Breast epithelium (tissue), 4 donors: ENCODE measurements at regions not wholly inside any gene's neighbourhood (a gene's known extent, or its start where the extent isn't known, plus 50 kb on each side); places are given as distances from the start of the nearest gene placed in this dataset.

ENCODE experiments used
- DNase-seq, 2 donors: peaks; one replicate each; pipeline ENCODE4 v3.0.0-alpha.2; 2019; ENCODE audit warnings: low spot score in 2 of 2
- H3K27ac ChIP-seq, 2 donors: fragments of 200-600 bp; sonication (generic) in 1 of 2; one replicate each; pipeline ENCODE4 v1.5.1; 2016 to 2019; ENCODE audit warnings: mild to moderate bottlenecking in 1 of 2
- H3K27me3 ChIP-seq, 2 donors: fragments of 200-600 bp; sonication (generic) in 1 of 2; one replicate each; pipeline versions ENCODE4 v1.5.1 to v1.6.0; 2017 to 2019; ENCODE audit warnings: control low read depth in 1 of 2, mild to moderate bottlenecking in 1 of 2
- H3K36me3 ChIP-seq: fragments of 200-600 bp; one replicate; pipeline ENCODE4 v1.5.1; 2019
- H3K4me1 ChIP-seq, 2 donors: fragments of 200-600 bp; sonication (generic); one replicate each; pipeline ENCODE4 v1.5.1; 2016 to 2019; ENCODE audit warnings: control low read depth in 1 of 2
- H3K4me3 ChIP-seq, 3 donors: fragments of 200-600 bp; sonication (generic); 1 replicate in 2 of 3; 2 replicates in 1 of 3; pipeline ENCODE4 v1.5.1; 2016 to 2019; ENCODE audit warnings: mild to moderate bottlenecking in 3 of 3, moderate library complexity in 2 of 3
- H3K9me3 ChIP-seq, 2 donors: fragments of 200-600 bp; sonication (generic) in 1 of 2; one replicate each; pipeline ENCODE4 v1.5.1; 2016 to 2019; ENCODE audit warnings: control low read depth in 1 of 2
- POLR2A ChIP-seq: fragments of 450-650 bp; IDR thresholded peaks from one replicate; pipeline ENCODE4 v1.6.1; 2016; ENCODE audit warnings: antibody characterized with exemption, mild to moderate bottlenecking, moderate library complexity
- POLR2AphosphoS5 ChIP-seq, 3 donors: sonication (generic); formaldehyde crosslinking; IDR thresholded peaks; one replicate each; pipeline ENCODE4 v1.6.1; 2017; ENCODE audit warnings: antibody characterized with exemption in 3 of 3
- intact Hi-C: fragments of 100-400 bp; cut with DNase I; formaldehyde crosslinking; loops from one replicate; pipeline ENCODE4 v1.15.1; 2023; ENCODE audit warnings: low total_unique reads
- TF ChIP-seq, protein P1 (sequence below), 3 donors: fragments of 450-650 bp; IDR thresholded peaks; one replicate each; pipeline ENCODE4 v1.5.1; 2016 to 2017; ENCODE audit warnings: antibody characterized with exemption in 3 of 3, mild to moderate bottlenecking in 3 of 3, moderate library complexity in 3 of 3

DNA sequence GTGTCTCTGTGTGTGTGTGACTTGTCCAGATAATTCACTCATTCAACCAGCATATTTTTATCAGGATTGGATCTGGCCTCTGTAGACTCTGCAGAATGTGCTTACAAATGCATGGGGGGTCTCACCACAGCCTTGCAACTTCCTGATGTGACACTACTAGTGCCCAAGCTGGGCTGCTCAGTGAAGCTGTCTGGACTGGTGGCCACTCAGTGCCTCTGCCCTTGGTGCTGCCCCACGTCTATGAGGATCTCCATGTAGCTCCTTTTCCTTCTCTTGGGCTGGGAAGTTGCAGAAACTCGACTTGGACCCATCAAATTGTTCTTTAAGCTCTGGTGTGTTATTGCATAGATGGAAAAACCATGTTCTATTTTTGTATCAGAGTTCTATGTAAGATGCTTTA lies 75.8 kb downstream of the NRN1 start:
- TF ChIP-seq, protein P1, sequence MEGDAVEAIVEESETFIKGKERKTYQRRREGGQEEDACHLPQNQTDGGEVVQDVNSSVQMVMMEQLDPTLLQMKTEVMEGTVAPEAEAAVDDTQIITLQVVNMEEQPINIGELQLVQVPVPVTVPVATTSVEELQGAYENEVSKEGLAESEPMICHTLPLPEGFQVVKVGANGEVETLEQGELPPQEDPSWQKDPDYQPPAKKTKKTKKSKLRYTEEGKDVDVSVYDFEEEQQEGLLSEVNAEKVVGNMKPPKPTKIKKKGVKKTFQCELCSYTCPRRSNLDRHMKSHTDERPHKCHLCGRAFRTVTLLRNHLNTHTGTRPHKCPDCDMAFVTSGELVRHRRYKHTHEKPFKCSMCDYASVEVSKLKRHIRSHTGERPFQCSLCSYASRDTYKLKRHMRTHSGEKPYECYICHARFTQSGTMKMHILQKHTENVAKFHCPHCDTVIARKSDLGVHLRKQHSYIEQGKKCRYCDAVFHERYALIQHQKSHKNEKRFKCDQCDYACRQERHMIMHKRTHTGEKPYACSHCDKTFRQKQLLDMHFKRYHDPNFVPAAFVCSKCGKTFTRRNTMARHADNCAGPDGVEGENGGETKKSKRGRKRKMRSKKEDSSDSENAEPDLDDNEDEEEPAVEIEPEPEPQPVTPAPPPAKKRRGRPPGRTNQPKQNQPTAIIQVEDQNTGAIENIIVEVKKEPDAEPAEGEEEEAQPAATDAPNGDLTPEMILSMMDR (IDR thresholded peaks at IDR 0.05), result no peak
- no peak for TF ChIP-seq POLR2AphosphoS5 (IDR thresholded peaks at IDR 0.05)
- TF ChIP-seq POLR2A, result no peak

GRCh38 chr6:5930143-5930770 lies 76.5 kb downstream of the NRN1 start:
- DNase-seq, result no peak
- Histone ChIP-seq H3K9me3 (peaks cover 6 to 9% of the 10 kb centered on the region in 2 donors), H3K4me1 (no peaks in the 10 kb centered on the region), H3K4me3 (no peak overlapping the region), H3K27me3 (no peaks in the 10 kb centered on the region), H3K36me3 (no peaks in the 10 kb centered on the region), H3K27ac (no peak overlapping the region)
- TF ChIP-seq POLR2AphosphoS5 (IDR thresholded peaks at IDR 0.05) (no peak), POLR2A (no peak)
- intact Hi-C loops, result no loop called here

More for the DNA sequence above, 75.8 kb downstream of the NRN1 start:
- Histone ChIP-seq H3K36me3 (no peaks in the 10 kb centered on the region), H3K27me3 (no peaks in the 10 kb centered on the region), H3K27ac (no peak overlapping the region), H3K4me3 (no peak overlapping the region), H3K4me1 (no peaks in the 10 kb centered on the region), H3K9me3 (peaks cover 6 to 9% of the 10 kb centered on the region in 2 donors)
- intact Hi-C loops, result no loop called here
- no peak for DNase-seq

GRCh38 chr6:5923840-5924239 lies 82.9 kb downstream of the NRN1 start:
- intact Hi-C loops, result no loop called here
- DNase-seq, result no peak
- Histone ChIP-seq H3K27ac (no peak overlapping the region), H3K4me3 (no peak overlapping the region), H3K36me3 (no peaks in the 10 kb centered on the region), H3K4me1 (no peaks in the 10 kb centered on the region), H3K9me3 (peaks cover 0 to 3% of the 10 kb centered on the region in 2 donors), H3K27me3 (no peaks in the 10 kb centered on the region)
- TF ChIP-seq POLR2A, result no peak
- TF ChIP-seq, protein P1 (IDR thresholded peaks at IDR 0.05), result no peak

DNA sequence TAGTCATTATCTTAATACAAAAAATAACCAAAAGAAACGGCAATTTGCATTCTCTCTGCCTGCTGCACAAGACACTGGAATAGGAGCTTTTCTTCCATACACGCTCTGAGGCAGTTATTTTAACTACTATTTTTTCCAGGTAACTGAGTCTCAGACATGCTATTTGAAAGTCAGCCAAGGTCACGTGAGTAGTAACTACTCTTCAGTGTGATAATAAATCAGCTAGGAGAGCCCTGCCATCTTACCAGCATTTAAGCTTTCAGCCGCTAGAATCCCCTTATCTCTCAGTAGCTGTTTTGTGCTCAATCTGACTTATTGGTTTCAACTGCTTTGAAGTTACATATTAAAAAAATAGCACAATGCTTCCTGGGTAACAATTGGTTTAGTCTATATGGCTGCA lies 84.5 kb downstream of the NRN1 start:
- intact Hi-C loops, result no loop called here
- H3K36me3 ChIP-seq, result no peaks in the 10 kb centered on the region
- TF ChIP-seq, protein P1 (IDR thresholded peaks at IDR 0.05), result no peak
- TF ChIP-seq POLR2AphosphoS5 (IDR thresholded peaks at IDR 0.05) (no peak), POLR2A (no peak)
- H3K9me3 ChIP-seq, result peaks cover 0 to 3% of the 10 kb centered on the region in 2 donors
- no peak overlapping the region for H3K27ac ChIP-seq
- H3K4me3 ChIP-seq, result no peak overlapping the region
- DNase-seq, result no peak
- H3K27me3 ChIP-seq, result no peaks in the 10 kb centered on the region
- no peaks in the 10 kb centered on the region for H3K4me1 ChIP-seq

GRCh38 chr6:5909721-5910120 lies 97.0 kb downstream of the NRN1 start:
- TF ChIP-seq POLR2A (no peak), POLR2AphosphoS5 (IDR thresholded peaks at IDR 0.05) (no peak)
- TF ChIP-seq, protein P1 (IDR thresholded peaks at IDR 0.05), result no peak
- intact Hi-C loops, result no loop called here
- no peaks in the 10 kb centered on the region for H3K9me3 ChIP-seq
- H3K36me3 ChIP-seq, result no peaks in the 10 kb centered on the region
- H3K4me3 ChIP-seq, result no peak overlapping the region
- no peaks in the 10 kb centered on the region for H3K4me1 ChIP-seq
- DNase-seq, result no peak
- no peaks in the 10 kb centered on the region for H3K27me3 ChIP-seq
- no peak overlapping the region for H3K27ac ChIP-seq

- H3K4me1 ChIP-seq, result no peaks in the 10 kb centered on the region
- no peaks in the 10 kb centered on the region for H3K36me3 ChIP-seq
- H3K27me3 ChIP-seq, result no peaks in the 10 kb centered on the region
- no peak overlapping the region for H3K27ac ChIP-seq
- intact Hi-C loops, result no loop called here
- DNase-seq, result no peak
- TF ChIP-seq, protein P1 (IDR thresholded peaks at IDR 0.05), result no peak
- H3K4me3 ChIP-seq, result no peak overlapping the region
- no peaks in the 10 kb centered on the region for H3K9me3 ChIP-seq
Observed at GRCh38 chr6:5906842-5907241, 99.9 kb downstream of the NRN1 start.
